KMS-11 (cell line): ENCODE measurements at regions not wholly inside any gene's neighbourhood (a gene's known extent, or its start where the extent isn't known, plus 50 kb on each side); places are given as distances from the start of the nearest gene placed in this dataset.
"Not testable (repeated sequence)": the region's sequence is repeated elsewhere in the genome, so short reads cannot be mapped to it uniquely, and the experiment has no call there.

ENCODE experiments used
- H2AFZ ChIP-seq: fragments of 200-600 bp; sonication (generic); 2 replicates; pipeline ENCODE4 v1.6.1; 2016; ENCODE audit warnings: antibody characterized with exemption, mixed run types, low read depth
- H3K27ac ChIP-seq: fragments of 200-600 bp; sonication (generic); 2 replicates; pipeline ENCODE4 v1.6.1; 2016; ENCODE audit warnings: mild to moderate bottlenecking, mixed run types
- H3K27me3 ChIP-seq: fragments of 200-600 bp; sonication (generic); 2 replicates; pipeline ENCODE4 v1.6.1; 2017; ENCODE audit warnings: mild to moderate bottlenecking, low read depth, mixed run types, moderate library complexity; ENCODE audit not compliant: insufficient read depth
- H3K36me3 ChIP-seq: fragments of 200-600 bp; sonication (generic); 2 replicates; pipeline ENCODE4 v1.6.1; 2017; ENCODE audit warnings: mild to moderate bottlenecking, mixed run types; ENCODE audit not compliant: insufficient read depth
- H3K4me1 ChIP-seq: fragments of 200-600 bp; sonication (generic); 2 replicates; pipeline ENCODE4 v1.6.1; 2016; ENCODE audit warnings: mild to moderate bottlenecking, low read depth, mixed run types; ENCODE audit not compliant: poor library complexity, severe bottlenecking
- H3K4me2 ChIP-seq: fragments of 200-600 bp; sonication (generic); 2 replicates; pipeline ENCODE4 v1.7.0; 2016; ENCODE audit warnings: mild to moderate bottlenecking, mixed run types
- H3K4me3 ChIP-seq: fragments of 200-600 bp; sonication (generic); IDR thresholded peaks from 2 replicates; pipeline ENCODE4 v1.6.1; 2017; ENCODE audit warnings: low read depth, low read length, mixed read lengths; ENCODE audit not compliant: insufficient read depth
- H3K79me2 ChIP-seq: fragments of 200-600 bp; sonication (generic); 2 replicates; pipeline ENCODE4 v1.6.1; 2016; ENCODE audit warnings: low read depth, mixed run types; ENCODE audit not compliant: insufficient read depth
- H3K9ac ChIP-seq: fragments of 200-600 bp; sonication (generic); 2 replicates; pipeline ENCODE4 v1.6.1; 2016; ENCODE audit warnings: mild to moderate bottlenecking, mixed run types
- H4K20me1 ChIP-seq: fragments of 200-600 bp; sonication (generic); 2 replicates; pipeline ENCODE4 v1.6.1; 2016; ENCODE audit warnings: mild to moderate bottlenecking, mixed run types; ENCODE audit not compliant: insufficient read depth
- CTCF ChIP-seq: fragments of 200-600 bp; sonication (generic); conservative IDR thresholded peaks from 2 replicates; pipeline ENCODE4 v1.6.1; 2017; ENCODE audit warnings: low read depth, mild to moderate bottlenecking, antibody characterized with exemption, low read length, moderate library complexity, mixed read lengths

- H3K4me3 ChIP-seq: no peak overlapping the region
- H3K27me3 ChIP-seq: no peaks in the 10 kb centered on the region
- H3K4me1 ChIP-seq: no peaks in the 10 kb centered on the region
- no peak overlapping the region for H3K4me2 ChIP-seq
- no peak for TF ChIP-seq CTCF
- H4K20me1 ChIP-seq: no peaks in the 10 kb centered on the region
- no peaks in the 10 kb centered on the region for H3K36me3 ChIP-seq
- no peak overlapping the region for H3K9ac ChIP-seq
- no peaks in the 10 kb centered on the region for H3K79me2 ChIP-seq
- no peak overlapping the region for H2AFZ ChIP-seq
- H3K27ac ChIP-seq: no peak overlapping the region
Measured at GRCh38 chr5:130501151-130501865, 597.0 kb downstream of the CHSY3 start.

DNA sequence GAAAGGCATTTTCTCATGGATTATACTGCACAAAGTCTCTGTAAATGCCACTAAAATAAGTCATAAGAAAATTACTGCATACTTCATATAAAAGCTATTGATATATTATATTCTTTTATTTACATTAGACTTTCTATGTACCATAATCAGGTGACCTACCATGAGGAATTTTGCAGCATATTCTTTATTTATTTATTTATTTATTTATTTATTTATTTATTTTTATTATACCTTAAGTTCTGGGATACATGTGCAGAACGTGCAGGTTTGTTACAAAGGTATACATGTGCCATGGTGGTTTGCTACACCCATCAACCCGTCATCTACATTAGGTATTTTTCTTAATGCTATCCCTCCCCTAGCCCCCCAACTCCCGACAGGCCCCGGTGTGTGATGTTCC is 596.2 kb downstream of the CHSY3 start:
- not testable (repeated sequence) for H3K27ac ChIP-seq, H3K79me2 ChIP-seq, H3K36me3 ChIP-seq, H3K4me3 ChIP-seq, H3K9ac ChIP-seq, H3K4me2 ChIP-seq, H4K20me1 ChIP-seq, H3K4me1 ChIP-seq, H3K27me3 ChIP-seq, H2AFZ ChIP-seq

DNA sequence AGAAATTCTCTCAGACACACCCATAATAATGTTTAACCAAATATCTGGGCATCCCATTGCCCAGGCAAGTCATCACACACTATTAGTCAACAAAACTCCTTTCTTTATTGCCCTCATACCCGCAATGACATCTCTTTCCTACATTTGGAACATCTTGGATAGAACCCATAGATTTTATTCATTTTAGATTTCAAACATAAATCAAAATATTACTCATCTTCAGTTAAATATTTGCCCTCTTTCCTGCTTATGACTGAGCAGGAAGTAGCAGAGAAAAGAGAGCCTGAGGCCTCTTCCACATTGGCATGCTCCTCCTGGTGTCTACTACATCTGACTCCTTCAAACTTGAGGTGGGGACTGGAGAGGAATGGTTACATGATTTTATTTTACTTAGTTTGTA is 592.0 kb downstream of the CHSY3 start:
- H3K36me3 ChIP-seq: no peaks in the 10 kb centered on the region
- no peak overlapping the region for H3K4me2 ChIP-seq
- H3K27ac ChIP-seq: no peak overlapping the region
- no peaks in the 10 kb centered on the region for H3K27me3 ChIP-seq
- no peak overlapping the region for H3K4me3 ChIP-seq
- no peak for TF ChIP-seq CTCF
- H3K4me1 ChIP-seq: no peaks in the 10 kb centered on the region
- H3K79me2 ChIP-seq: no peaks in the 10 kb centered on the region
- no peak overlapping the region for H2AFZ ChIP-seq
- H4K20me1 ChIP-seq: no peaks in the 10 kb centered on the region
- no peak overlapping the region for H3K9ac ChIP-seq

DNA sequence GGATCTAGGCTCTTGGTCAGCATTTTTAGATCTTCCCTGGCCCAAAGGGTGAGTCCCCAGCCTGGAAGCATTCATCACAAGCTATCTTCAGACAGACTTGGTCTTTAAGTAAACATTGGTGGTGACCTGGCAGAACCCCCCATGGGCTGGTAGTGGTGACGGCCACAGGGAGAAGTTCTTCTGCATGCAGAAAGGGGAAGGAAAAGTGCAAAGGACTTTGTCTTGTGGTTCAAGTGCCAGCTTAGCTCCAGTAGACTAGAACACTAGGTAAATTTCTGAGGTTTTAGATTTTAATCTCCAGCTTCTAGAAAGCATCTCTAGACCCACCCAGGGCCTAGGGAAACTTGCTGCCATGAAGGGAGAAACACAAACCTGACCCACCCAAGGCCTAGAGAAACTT is 584.0 kb downstream of the CHSY3 start:
- H3K36me3 ChIP-seq: no peaks in the 10 kb centered on the region
- H3K79me2 ChIP-seq: no peaks in the 10 kb centered on the region
- H3K27ac ChIP-seq: no peak overlapping the region
- no peak overlapping the region for H3K9ac ChIP-seq
- no peaks in the 10 kb centered on the region for H4K20me1 ChIP-seq
- no peak overlapping the region for H2AFZ ChIP-seq
- no peaks in the 10 kb centered on the region for H3K4me1 ChIP-seq
- H3K27me3 ChIP-seq: no peaks in the 10 kb centered on the region
- no peak overlapping the region for H3K4me2 ChIP-seq
- no peak for TF ChIP-seq CTCF
- H3K4me3 ChIP-seq: no peak overlapping the region

DNA sequence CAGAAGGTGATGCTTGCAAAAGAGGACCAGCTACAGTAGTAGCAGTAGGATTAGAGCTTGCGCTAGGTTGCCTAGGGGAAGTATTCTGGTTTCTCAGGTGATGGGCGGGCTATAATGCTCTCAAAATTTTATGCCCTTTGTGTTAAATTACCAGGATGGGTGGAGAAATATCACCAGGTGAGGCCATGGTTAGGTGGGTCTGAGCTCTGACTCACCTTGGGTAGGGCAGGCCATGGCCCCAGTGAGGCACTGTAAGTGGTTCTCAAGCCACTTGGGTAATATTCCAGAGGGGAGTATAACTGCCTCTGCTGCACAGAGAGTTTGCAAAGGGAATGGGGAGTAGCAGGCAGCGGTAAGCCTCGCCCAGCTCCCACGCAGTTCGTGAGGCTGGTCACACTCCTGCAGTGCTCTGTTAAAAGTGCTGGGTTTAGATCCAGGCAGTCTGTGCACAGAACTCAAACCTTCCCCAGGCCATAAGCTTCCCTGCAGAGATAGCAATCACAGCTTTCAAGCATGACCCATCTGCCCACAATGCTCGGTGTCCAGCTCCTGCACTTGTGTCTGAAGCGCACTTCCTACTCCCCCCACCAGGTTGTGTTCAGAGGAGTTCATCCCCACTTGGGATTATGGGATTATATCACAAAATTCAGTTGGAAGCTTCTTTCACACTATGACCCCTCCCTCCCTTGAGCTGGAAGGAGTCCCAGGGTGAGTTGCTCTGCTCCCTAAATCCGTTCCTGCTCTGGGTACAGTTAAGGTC is 575.0 kb downstream of the CHSY3 start:
- Histone ChIP-seq H3K4me3 (no peak overlapping the region), H3K27me3 (no peaks in the 10 kb centered on the region), H3K4me1 (no peaks in the 10 kb centered on the region), H3K79me2 (no peaks in the 10 kb centered on the region), H3K27ac (no peak overlapping the region), H4K20me1 (no peaks in the 10 kb centered on the region), H3K4me2 (no peak overlapping the region), H3K36me3 (no peaks in the 10 kb centered on the region), H2AFZ (no peak overlapping the region), H3K9ac (no peak overlapping the region)
- TF ChIP-seq CTCF: no peak
